A172 (cell line): ENCODE measurements at regions not wholly inside any gene's neighbourhood (a gene's known extent, or its start where the extent isn't known, plus 50 kb on each side); places are given as distances from the start of the nearest gene placed in this dataset.

Experiments
- DNase-seq: peaks from one replicate; pipeline ENCODE4 v3.0.0-alpha.2; 2015; ENCODE audit warnings: low spot score

DNA sequence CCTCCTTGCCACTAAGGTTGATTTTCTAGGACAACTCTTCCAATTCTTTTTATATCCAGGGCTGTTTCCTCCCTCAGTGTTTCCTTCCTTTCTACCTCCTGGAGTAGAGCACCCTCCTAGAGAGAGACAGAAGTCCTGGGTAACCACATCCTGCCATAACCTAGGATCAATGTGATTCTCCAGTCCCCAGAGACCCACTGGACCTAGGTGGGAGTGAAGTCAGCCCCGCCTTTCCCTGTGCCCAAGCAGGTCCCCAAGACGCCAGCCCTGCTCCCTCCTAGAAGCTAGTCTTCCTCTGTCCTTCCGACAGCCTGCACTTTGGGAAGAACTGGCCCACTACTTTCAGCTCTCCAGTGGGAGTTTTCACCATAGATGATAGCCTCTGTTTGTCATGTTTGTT, 166.8 kb upstream of the PLEKHG7 start:
- no peak for DNase-seq

GRCh38 chr12:92533280-92533890, 169.4 kb upstream of the PLEKHG7 start:
- DNase-seq = no peak

- no peak for DNase-seq
These were observed 172.1 kb upstream of the PLEKHG7 start for GRCh38 chr12:92530706-92531105.

- DNase-seq = no peak
These were observed 172.8 kb upstream of the PLEKHG7 start for GRCh38 chr12:92529944-92530343.

GRCh38 chr12:92528586-92528985, 174.2 kb upstream of the PLEKHG7 start:
- no peak for DNase-seq

GRCh38 chr12:92528097-92528496, 174.7 kb upstream of the PLEKHG7 start:
- no peak for DNase-seq

GRCh38 chr12:92524489-92524888, 178.3 kb upstream of the PLEKHG7 start:
- no peak for DNase-seq

DNA sequence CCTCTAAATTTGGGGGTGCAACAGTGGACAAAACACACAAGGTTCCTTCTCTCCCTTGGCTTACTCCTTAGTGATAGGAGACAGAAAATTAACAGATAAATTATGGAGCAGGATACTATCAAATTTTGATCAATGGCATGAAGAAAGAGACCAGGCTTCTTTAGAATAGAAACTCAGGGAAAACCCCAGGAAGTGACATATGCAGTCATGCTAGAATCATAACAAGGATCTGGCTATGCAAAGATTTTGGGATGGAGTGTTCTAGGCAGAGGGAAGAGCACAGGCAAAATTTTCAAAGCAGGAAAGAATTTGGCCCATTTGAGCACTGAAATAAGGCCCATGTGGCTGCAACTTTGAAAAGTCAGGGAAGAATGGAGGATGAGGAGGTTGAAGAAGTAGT, 182.3 kb upstream of the PLEKHG7 start:
- no peak for DNase-seq

DNA sequence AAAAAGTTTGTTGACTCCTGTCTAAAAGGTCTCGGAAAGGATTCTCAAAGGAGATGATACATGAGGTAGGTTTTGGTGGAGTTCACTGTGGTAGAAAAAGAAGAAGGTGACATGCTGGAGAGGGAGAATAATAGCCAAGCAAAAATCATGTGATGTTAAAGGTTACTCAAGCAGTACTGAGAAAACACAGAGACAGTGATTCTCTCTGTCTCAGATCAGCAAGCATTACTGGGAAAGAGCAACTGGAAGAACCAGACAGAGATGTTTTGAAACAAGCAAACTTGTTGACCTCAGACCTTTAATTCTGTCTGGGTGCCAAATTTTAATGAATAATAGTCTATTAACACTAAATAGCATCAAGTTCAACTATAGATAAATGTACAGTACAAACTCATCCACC, 183.5 kb upstream of the PLEKHG7 start:
- no peak for DNase-seq

GRCh38 chr12:92518071-92518470, 184.7 kb upstream of the PLEKHG7 start:
- DNase-seq = no peak

- no peak for DNase-seq
These were observed 186.6 kb upstream of the PLEKHG7 start for GRCh38 chr12:92516277-92516600.

DNA sequence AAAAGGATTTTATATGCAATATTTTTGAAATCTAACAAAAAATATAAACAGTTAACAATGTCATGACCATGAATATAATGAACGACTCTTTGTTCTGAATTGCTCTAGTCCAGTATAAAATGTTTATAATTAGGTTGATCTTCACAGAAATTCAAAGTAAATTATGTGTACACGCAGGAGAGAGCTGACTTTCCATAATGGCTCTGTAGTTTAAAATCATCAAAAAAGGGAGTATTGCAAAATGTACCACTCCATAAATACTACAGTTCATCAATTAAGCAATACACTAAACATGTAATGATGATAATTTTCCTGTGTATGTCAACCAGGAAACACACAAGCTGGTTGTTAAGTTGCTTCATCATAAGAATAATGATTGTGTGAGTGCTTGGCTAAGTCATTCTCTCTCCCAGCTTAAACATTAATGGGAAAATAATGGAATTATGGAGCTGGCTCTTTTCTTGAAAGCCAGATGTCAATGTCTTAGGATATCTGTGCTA, 189.5 kb upstream of the PLEKHG7 start:
- DNase-seq = no peak

- no peak for DNase-seq
These were observed 191.0 kb upstream of the PLEKHG7 start for GRCh38 chr12:92511786-92512185.

DNA sequence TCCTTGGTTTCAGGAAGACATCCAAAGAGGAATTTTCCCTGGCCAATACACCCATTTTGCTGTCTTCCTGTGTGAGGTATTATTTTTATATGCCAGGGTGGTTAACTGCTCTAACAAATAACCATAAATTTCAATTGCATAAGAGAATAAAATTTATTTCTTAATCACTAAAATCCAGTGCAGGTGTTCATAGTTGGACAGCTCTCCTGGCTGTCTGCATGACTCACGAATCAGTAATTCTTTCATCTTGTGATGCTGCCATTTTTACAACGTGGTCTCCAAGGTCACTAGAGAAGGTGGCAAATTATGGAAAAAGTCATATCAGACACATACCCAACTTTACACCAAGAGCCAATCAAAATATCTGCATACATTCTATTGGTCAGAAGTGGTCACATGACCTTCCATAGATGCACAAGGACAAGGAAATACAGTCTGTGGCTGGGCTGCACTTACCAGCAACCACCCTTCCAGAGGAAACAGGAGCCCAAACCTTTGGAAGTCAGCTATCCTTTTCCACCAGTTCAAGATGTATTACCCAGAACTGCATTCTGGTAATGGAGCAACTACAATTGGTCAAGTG, 193.5 kb upstream of the PLEKHG7 start:
- DNase-seq = peak; percentile 82

DNA sequence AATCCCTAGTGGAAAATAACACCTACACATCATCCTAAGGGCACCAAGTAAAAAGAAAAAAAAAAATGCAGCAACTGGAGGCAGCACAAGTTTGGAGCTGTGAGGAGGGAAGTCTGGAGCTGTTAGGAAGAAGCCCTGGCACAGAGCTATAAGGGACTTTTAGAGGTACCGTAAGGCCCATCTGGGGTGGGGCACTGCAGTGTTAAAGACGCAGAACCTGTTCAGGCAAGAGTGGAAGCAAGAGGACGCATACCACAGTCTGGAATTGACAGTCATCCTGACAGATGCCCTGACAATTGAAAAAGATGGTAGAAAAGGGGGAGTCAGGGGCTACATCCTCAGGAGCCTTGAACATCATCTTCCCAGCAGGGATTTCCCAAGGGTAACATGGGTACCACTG, 195.9 kb upstream of the PLEKHG7 start:
- no peak for DNase-seq

- DNase-seq = no peak
These were observed 196.3 kb upstream of the PLEKHG7 start for GRCh38 chr12:92506460-92506859.

DNA sequence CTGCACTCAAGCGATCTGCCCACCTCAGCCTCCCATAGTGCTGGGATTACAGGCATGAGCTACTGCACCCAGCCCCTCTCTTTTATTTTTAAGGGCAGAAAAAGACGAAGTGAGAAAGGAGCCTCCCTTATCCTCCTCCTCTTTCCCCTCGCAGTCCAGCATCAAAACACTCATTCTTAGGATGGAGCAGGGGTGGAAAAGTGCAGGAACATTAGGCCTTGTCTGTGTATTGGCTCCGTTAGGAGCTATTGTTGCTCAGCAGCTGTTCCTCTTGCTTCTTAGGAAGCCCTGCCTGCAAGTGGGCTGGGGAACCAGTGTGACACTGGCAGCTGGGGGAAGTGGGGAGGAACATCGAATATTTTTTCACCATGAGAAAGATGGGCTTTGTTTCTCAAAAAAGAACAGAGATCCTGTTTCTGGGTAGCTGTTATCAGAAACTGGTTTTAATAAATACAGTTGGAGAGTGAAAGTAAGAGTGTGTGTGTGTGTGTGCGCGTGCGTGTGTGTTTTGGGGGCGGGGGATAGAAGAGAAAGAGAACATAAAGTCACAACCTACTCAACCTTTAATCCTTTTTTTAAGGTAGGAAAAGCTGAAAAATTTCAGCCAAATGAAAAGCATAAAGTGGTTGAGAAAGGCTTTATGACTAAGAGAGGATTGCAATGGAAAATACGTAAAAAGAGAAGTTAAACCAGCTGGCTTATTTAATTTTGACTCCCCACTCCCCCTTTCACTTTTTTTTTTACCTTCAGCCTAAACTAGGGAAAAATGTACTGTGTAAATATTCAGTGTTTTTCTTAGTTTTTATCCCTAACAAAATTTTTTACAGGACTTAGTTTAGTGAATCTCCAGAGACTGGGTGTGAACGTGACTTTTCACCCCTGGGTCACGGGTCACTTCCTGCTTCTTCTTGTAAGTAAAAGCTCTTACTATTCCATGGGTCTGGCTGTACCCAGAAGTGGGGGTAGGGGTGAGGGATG, 197.2 kb upstream of the PLEKHG7 start:
- DNase-seq = no peak

DNA sequence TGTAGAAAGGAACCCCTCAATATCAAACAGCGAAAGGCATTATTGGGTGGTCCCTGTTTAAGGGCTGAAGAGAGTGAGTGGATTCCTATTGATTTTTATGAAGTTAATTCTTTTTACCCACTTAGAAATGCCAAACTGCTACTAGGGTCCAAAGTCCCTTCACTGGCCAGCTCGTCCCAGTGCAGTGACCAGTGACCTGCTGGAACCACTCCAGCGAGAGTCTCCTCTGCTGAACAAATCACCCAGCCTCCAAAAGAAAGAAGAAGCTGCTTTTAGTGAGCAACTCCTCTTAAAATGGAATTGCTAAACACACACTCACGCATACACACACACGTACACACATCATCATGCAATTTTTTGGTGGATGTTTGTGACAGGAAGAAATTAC, 198.2 kb upstream of the PLEKHG7 start:
- no peak for DNase-seq

DNA sequence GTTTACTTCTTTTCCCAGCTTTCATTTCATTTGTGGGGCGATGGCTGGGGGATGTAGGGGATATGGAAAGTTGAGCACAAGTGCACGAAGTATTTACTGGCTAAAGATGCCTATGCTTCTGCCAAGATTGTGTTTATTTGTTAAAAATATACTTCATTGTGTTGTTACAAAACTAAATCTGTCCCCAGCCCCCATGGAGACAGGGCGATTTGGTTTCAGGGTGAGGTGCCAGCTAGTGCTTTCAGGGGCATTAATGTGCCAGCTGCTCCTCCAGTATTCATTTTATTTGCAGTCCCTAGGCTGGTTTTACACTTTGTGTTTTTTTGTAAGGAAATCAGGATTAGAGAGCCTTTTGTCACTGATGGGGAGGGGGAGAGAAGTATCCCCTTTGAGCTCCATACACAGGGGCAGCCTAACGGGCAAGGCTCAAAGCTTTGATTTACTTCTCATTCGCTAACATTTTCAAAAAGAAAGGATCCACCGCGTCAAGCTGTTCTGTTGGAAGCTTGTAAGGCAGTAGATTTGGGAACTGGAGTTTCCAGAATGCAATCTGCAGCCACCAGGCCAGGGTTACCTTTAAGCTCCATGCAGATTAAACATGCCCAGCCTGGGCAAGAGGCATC, 198.7 kb upstream of the PLEKHG7 start:
- no peak for DNase-seq

GRCh38 chr12:92503029-92503931, 199.5 kb upstream of the PLEKHG7 start:
- DNase-seq = no peak

DNA sequence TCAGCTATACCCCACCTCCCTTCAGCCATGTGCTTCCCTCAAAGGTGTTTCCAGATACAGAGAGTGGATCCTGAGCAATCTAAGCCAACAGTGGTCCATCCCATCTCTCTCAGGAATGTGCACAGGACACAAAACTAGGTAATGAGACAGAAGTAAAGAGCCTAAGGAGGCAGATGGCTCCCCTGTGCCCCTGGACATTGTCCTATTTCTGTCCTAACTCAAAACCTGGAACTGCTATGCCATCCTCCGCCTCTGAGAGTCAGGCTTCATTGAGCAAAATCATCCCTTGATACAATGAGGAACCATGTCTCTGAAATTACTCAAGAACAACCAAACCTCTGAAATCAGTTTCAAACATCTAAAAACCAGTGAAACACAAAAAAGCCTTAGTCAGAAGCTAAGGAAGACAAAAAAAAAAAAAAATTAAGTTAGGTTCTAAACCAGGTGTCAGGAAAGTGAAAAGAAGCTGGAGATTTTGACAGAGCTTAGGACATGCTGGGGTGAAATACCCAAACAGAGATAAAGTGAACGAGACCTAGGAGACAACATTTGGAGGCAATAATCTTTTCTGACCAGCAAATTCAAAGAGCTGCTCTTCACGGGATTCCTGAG, 200.3 kb upstream of the PLEKHG7 start:
- no peak for DNase-seq
